ENCODE measurements at regions not wholly inside any gene's neighbourhood (a gene's known extent, or its start where the extent isn't known, plus 50 kb on each side); places are given as distances from the start of the nearest gene placed in this dataset.

- DNase-seq = no peak
Observed at GRCh38 chr10:78902815-78903214, 166.0 kb upstream of the ZMIZ1 start.

GRCh38 chr10:78903341-78903940 is 165.3 kb upstream of the ZMIZ1 start:
- DNase-seq = no peak

- no peak for DNase-seq
Observed at GRCh38 chr10:78904196-78904595, 164.6 kb upstream of the ZMIZ1 start.

- DNase-seq = no peak
Observed at GRCh38 chr10:78905015-78905956, 163.5 kb upstream of the ZMIZ1 start.

- peak; percentile 53 for DNase-seq
Observed at GRCh38 chr10:78905957-78906308, 162.8 kb upstream of the ZMIZ1 start.

- DNase-seq = no peak
Observed at GRCh38 chr10:78906734-78907390, 161.9 kb upstream of the ZMIZ1 start.

GRCh38 chr10:78907551-78908211 is 161.1 kb upstream of the ZMIZ1 start:
- DNase-seq = no peak

GRCh38 chr10:78909221-78909620 is 159.5 kb upstream of the ZMIZ1 start:
- peak; percentile 27 for DNase-seq

- DNase-seq = no peak
Observed at GRCh38 chr10:78910021-78910420, 158.7 kb upstream of the ZMIZ1 start.

- no peak for DNase-seq
Observed at GRCh38 chr10:78910476-78910875, 158.3 kb upstream of the ZMIZ1 start.

GRCh38 chr10:78910886-78911285 is 157.9 kb upstream of the ZMIZ1 start:
- DNase-seq = no peak

- DNase-seq = peak; percentile 82
Observed at GRCh38 chr10:78911533-78912340, 157.0 kb upstream of the ZMIZ1 start.

- peak; percentile 24 for DNase-seq
Observed at GRCh38 chr10:78912361-78913218, 156.2 kb upstream of the ZMIZ1 start.

- DNase-seq = peak; percentile 69
Observed at GRCh38 chr10:78913219-78914059, 155.3 kb upstream of the ZMIZ1 start.

GRCh38 chr10:78914060-78914378 is 154.7 kb upstream of the ZMIZ1 start:
- DNase-seq = no peak

GRCh38 chr10:78914502-78915189 is 154.1 kb upstream of the ZMIZ1 start:
- DNase-seq = no peak

GRCh38 chr10:78915190-78915518 is 153.6 kb upstream of the ZMIZ1 start:
- DNase-seq = no peak

GRCh38 chr10:78916227-78916626 is 152.5 kb upstream of the ZMIZ1 start:
- no peak for DNase-seq

- DNase-seq = peak; percentile 9
Observed at GRCh38 chr10:78919181-78919966, 149.4 kb upstream of the ZMIZ1 start.
